GM21737 (cell line): ENCODE measurements at regions not wholly inside any gene's neighbourhood (a gene's known extent, or its start where the extent isn't known, plus 50 kb on each side); places are given as distances from the start of the nearest gene placed in this dataset.
"Not testable (repeated sequence)": the region's sequence is repeated elsewhere in the genome, so short reads cannot be mapped to it uniquely, and the experiment has no call there.

Experiments
- ATAC-seq: cut with Tn5 transposase; IDR thresholded peaks from one replicate; pipeline ENCODE4 v1.9.1; 2021; ENCODE audit warnings: mild to moderate bottlenecking, moderate library complexity; ENCODE audit not compliant: unreplicated experiment

DNA sequence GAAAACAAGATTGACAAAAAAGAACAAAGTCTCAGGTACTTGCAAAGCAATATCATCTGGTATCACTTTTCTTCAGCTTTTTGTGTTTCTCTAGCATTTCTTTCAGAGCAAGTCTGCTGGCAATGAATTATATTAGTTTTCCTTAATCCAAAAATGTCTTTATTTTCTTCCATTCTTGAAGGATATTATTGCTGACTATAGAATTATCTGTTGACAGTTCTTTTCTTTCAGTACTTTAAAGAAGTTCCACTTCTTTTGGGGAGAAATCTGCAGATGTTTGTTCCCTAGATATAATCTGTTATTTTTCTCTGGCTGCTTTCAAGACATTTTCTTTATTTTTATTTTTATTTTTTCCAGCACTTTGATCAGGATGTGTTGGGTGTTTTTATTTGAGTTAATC, 161.8 kb upstream of the SPRED2 start:
- ATAC-seq = no peak

DNA sequence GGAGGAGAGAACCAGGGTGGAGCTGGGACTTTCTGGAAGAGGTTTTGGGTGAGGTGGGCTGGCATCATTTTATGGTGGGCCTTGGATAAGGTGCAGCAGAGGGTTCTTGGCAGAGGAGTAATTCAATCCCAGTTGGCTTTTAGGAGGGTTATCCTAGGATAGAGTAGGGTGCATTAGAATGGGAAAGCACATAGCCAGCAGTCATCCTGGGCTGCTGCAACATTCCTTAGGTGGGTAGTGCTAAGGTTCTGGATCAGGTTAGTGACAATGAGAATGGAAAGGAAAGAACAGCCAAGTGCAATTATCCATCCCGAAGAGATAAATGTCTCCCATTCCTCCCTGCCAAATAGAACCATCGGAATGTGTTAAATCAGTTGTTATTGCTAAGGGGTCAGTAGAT, 157.3 kb upstream of the SPRED2 start:
- ATAC-seq = no peak

DNA sequence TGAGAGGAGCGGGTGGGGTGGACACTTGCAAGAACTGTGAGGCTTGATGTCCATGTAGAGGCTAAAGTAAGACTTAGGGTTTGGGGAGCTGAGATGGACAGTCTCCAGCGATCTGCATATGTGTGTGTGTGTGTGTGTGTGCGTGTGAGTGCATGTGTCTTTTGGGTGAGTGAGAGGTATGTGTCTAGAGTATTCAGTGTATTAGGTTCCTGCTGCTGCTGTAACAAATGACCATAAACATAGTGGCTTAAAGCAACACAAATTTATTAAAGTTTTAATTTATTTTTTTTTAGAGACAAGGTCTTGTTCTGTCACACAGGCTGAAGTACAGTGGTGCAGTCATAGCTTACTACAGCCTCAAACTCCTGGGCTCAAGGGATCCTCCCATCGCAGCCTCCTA, 155.4 kb upstream of the SPRED2 start:
- no peak for ATAC-seq

DNA sequence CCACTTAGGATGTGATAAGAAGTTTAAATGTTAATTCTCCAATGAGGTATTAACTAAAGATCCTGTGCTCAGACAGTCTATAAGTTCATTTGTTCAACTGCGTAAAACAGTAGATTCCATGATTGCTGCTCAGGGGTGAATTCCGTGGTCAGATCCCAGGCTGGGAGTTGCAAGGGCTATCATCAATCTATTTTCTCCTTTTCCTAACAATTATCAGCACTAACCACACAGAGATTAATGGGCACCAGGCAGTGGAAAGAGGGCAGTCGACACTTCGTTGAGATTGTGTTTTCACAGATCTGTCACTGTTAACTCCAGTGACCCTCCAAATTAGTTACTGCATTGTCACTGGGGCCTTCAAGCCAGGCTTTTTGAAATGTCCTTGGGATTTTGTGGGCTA, 154.1 kb upstream of the SPRED2 start:
- no peak for ATAC-seq

DNA sequence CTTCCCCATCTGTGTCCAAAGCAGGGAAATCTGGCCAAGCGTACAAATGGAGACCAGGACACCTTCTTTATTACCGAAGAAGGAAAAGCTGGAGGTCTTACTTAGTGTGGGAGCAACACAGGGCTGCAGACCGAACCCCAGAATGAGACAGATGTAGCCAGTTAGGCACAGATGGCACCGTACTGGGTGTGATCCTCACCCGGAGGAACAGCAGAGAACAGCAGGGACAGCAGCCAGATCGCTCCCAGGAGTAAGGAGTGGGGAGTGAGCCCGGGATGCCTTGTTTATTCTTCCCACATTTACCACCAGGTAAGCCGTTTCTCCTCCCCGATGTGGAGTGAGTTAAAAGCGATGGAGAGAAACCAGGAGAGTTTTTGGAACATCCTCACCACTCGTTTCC, 150.7 kb upstream of the SPRED2 start:
- ATAC-seq = no peak

DNA sequence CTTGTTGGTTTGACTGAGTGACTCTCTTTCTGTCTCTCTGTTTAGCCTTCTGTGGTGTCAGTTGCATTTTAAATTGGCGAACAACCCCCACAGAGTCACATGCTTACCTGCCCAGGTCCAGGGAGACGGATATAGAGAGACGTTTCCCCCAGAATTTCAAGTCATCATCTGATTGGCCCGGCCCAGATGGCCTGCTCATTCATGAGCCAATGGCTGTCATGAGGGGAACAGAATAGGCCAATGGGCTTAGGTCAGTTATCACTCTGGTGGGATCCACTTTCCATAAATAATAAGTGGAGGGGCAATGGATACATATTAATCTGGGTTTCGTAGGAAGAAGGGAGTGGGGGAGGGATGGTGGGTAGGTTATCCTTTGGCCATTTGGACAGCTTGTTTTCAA, 150.0 kb upstream of the SPRED2 start:
- no peak for ATAC-seq

DNA sequence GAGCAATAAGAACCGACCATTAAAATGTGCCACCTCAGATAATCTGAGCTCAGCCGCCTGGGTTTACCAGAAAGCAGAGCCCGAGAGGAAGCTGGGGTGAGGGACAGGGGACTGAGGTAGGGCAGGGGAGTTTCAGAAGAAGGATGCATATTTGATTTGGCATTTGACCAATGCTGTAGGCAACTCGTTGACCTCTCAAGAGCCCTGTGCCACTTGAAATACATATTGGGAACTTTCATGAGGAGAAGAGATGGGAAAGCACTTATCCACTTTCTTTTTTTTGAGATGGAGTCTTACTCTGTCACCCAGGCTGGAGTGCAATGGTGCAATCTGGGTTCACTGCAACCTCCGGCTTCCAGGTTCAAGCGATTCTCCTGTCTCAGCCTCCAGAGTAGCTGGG, 148.4 kb upstream of the SPRED2 start:
- no peak for ATAC-seq

DNA sequence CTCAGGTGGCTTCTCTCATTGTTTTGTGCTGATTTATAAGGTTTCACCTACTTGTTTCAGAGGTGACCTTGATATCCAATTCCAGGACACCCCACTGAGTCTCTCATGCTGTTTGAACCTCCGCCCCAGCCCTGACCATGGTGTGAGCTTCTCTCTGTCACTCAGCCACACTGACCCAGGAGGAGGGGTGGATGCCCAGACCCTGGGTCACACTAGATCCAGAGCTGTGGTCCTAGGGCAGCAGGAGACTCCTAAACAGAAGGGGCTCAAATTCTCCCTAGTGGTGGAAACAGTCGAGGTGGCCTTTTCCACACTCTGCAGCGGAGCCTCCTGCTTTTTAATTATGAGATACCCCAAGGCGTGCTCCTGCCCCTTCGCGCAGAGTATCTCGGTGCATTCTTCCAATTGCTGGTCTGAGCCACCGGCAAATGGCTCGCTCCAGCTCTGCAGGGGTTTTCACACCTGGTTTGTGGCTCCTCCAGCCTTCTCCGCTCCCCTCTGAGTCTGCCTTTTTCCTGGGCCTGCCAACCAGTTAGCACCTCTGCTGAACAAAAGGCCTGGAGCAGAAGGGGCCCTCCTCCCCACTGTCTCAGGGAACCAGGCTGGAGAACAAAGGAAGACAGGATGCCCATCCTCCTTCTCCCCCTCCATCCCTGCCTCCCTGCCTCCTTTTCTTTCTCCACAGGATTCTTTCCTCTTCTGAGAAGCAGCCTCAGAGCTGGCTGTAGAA, 147.3 kb upstream of the SPRED2 start:
- no peak for ATAC-seq

DNA sequence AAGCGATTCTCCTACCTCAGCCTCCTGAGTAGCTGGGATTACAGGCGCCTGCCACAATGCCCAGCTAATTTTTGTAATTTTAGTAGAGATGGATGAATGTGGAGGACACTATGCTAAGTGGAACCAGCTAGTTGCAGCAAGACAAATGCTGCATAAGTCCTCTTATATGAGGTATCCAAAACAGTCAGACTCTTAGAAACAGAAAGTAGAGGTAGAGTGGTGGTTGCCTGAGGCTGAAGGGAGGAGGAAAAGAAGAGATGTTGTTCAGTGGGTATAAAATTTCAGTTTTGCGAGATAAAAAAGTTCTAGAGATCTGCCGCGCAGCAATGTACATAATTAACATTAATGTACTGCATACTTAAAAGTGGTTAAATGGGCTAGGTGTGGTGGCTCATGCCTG, 145.3 kb upstream of the SPRED2 start:
- ATAC-seq = no peak

DNA sequence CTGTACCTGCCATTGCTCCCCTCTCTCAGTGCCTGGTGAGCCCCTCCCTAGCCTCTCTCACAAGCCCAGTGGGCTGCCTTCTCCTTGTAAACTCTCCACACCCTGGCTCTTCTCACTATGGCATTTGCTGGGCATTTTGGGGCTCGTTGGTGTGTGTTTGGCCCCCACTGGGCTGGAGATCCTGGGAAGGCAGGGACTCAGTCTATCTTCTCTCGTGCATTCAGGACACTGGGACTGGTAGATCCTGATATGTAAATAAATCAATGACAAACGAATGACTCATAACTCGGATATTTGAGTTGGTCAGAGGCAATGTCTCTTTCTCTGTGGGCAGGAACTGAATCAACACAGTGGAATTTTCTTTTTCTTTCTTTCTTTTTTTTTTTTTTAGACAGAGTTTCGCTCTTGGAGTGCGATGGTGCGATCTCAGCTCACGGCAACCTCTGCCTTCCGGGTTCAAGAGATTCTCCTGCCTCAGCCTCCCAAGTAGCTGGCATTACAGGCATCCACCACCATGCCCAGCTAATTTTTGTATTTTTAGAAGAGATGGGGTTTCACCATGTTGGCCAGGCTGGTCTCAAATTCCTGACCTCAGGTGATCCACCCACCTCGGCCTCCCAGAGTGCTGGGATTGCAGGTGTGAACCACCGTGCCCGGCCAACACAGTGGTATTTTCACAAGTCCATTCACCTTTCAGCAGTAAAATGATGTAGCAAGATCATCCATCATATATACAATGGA, 144.6 kb upstream of the SPRED2 start:
- ATAC-seq = no peak

DNA sequence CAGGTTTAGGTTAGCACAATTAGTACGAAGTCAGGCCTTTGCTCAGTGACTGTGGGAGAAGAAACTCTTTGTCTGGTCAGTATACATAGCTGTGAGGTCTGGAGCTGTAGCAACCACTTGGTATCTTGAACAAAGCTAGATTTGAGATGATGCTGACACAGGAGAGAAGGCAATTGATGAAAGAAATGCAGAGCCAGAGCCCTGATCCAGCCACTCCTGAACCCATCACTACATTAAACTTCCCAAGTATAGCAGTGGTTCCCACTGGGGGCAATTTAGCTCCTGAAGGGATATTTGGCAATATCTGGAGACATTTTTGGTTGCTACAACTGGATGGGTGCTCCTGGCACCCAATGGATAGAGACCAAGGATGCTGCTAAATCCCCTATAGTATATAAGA, 143.9 kb upstream of the SPRED2 start:
- no peak for ATAC-seq

DNA sequence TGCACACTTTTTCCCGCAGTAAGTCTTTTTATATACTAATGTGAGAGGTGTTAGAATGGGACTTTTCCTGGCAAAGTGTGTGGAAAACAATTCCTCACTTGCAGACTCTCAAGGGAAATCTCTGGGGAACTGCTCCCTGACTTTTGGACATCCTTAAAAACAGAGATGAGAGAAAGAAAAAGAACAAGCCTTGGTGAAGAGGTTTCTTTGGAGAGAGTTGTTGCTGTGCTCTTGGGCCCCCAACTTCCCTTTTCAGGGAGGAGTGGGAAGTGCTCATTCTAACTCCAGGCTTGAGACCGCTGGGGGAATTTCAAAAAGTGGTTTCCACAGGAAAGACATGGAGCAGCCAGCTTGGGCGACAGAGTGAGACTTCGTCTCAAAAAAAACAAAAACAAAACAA, 142.6 kb upstream of the SPRED2 start:
- ATAC-seq = no peak

DNA sequence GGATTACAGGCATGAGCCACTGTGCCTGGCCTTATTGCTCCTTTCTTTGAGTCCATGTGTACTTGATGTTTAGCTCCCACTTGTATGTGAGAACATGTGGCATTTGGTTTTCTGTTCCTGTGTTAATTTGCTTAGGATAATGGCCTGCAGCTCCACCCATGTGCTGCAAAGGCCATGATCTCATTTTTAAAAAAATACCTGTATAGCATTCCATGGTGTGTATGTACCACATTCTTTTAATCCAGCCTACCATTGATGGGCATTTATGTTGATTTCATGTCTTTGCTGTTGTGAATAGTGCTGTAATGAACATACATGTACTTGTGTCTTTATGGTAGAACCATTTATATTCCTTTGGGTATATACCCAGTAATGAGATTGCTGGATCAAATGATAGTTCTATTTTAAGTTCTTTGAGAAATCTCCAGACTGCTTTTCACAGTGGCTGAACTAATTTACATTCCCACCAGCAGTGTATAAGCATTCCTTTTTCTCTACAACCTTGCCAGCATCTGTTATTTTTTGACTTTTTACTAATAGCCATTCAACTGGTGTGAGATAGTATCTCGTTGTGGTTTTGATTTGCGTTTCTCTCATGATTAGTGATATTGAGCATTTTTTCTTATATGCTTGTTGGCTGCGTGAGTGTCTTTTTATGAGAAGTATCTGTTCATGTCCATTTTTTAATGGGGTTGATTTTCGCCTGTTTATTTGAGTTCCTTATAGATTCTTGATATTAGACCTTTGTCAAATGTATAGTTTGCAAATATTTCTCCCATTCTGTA, 136.4 kb upstream of the SPRED2 start:
- ATAC-seq = not testable (repeated sequence)

DNA sequence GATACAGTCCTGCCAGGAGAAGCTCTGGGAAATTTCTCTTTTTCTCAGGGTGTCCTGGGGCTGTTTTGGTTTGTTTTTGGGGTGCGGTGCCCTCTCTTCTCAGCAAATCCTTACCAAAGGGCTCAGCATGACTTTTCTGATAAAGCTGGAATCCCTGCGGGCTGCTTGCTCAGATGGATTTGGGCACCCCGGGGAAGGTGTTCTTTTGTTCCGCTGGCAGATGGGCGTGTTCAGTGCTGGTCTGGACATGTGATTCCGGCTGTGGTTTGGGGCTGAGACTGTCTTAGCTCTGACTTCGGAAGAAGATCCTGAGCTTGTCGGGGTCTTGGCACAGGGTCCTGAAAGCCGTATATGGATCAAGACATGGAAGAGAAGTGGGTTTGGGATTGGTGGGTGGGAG, 134.2 kb upstream of the SPRED2 start:
- ATAC-seq = no peak

DNA sequence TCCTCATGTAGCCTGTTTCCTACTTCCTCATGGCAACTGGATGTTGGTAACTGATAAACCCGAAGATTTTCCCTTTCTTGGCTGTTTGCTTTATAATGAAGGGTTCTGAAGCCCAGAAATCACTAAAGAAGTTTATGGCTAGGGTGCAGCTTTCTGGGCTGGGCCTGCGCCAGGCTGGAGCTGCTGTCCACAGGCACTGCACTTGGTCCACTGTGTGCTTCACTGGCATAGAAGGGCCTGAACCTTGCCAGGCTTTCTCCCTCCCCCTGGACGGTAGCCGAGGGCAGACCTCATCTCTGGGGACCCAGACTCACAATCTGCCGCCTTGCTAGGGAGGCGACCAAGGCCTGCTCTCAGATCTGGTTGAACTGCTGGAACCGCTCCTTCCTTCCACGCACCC, 133.3 kb upstream of the SPRED2 start:
- ATAC-seq = no peak

DNA sequence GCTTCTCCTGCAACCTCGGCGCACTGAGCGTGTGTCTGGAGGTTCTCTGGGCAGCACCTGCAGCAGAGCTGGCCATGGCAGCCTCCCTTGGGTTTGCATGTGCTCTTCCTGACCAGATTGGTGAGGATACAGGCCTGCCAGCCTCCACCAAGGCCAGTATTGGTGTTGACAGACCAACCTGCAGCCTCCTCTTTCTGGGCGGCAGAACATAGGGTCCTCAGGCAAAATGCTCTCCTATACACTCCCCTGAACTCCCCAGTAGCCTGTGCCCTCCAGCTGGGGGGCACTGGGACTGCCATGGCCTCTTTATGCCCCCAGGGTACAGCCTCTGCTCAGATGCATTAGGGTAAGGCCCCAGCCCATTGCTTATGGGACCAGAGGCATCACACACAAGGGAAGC, 131.9 kb upstream of the SPRED2 start:
- ATAC-seq = no peak

DNA sequence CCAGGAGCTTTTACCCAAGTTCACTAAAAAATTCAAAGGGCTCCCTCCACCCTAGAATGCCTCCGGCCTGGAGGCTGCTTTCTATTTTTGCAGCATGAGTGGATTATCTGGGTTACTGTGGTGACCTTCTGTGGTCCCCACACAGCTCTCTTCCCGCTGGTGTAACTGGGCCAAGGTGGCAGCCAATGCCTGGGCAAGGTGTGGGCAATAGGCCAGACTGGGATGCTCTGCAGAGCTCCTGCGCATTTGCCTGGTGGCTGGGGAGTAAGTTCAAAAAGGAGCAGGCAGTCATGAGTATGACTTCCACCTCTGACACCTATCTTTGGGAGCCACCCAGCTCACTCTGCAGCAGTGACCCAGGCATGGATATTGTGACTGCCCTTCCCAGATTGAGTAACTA, 130.5 kb upstream of the SPRED2 start:
- ATAC-seq = no peak

DNA sequence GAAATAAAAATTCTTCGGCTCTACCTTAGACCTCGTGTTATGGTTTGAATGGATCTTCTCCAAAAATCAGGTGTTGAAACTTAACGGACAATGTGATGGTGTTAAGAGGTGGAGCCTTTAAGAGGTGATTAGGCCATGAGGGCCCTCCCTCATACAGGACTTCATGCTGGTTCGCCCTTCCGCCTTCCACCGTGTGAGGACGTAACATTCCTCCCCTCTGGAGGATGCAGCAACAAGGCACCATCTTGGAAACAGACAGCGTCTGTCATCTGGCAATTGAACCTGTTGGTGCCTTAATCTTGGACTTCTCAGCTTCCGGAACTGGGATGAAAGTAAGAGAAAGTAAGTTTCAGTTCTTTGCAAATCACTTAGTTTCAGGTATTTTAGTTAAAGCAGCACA, 126.3 kb upstream of the SPRED2 start:
- ATAC-seq = no peak

DNA sequence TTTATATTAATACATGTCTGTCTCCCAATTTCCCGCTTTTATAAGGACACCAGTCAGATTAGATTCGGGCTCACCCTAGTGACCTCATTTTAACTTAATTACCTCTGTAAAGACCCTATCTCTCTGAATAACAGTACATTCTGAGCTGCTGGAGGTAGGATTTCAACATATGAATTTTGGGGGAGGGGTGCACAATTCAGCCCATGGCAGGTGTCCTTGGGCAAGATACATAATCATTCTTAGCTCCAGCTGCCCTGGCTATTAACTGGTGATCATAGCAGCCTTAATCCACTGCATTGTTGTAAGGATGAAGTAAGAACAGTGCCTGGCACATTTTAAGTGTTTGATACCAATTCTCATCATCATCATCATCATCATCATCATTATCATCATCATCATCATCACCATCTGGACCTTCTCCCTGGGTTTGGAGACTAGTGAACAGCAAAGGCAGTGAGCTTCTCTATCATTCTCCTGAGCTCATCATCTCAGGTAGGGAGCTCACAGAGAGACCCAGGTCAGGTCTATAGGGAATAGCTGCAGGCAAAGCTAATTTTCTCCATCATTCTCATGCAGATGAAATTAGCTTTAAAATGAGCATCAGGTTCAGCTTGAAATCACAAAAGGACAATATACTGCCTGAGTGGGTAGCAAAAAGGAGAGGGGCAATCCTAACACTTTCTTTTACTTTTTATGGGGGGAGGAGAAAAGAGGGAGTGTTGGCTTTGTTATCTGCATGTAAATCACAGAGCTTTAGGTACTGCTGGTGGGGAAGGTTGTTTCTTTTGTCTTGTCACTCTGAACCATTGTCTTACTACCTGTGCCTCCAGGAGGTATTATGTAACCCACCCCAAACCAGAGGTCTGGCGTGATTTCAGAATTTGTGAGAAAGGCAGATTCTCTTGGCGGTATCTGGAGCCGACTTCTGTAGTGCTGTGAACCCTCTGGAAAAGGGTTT, 125.5 kb upstream of the SPRED2 start:
- ATAC-seq = no peak

DNA sequence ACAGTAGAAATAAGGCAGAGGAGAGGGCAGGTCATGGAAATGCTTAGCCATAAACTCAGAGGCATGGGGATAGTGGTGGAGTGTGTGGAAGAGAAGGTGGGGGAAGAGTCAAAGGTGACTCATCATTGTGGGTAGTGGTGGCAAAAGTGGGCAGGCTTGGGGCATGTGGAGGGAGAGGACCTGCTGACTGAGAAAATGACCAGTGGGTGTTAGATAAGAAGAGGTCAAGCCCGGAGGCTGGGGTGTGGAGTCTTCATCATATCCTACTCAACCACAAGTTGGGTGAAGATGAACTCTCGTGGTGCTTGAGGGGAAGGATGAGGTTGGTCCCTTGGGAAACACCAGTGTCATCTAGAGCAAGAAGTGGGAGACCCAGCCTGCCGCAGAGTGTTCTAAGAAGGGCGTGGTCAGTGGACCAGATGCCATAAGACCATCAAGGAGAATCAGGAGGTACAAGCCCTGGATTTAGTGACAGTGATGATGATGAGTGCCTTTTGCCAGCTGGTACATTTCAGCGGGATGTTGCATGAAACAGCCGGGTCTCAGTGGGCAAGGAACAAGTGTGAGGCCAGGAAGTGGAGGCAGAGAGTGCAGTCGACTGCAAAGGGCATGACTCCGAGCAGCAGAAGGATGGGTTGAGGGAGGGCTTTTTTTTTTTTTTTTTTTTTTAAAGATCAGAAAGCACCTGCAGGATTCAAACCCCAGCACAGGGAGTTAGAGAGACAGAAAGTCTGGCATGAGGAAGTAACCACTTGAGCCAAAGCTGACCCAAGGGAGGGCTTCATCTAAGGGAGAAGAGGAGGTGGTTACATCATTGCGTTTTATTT, 122.6 kb upstream of the SPRED2 start:
- ATAC-seq = peak; percentile 57
